Right cardiac atrium (tissue), 5 donors: ENCODE measurements at regions not wholly inside any gene's neighbourhood (a gene's known extent, or its start where the extent isn't known, plus 50 kb on each side); places are given as distances from the start of the nearest gene placed in this dataset.

ENCODE experiments used
- ATAC-seq, 2 donors: fragments of 200-7000 bp; cut with Tn5 transposase; one replicate each; pipeline versions ENCODE4 v1.8.0 to v1.9.1; 2020; ENCODE audit warnings: moderate library complexity in 2 of 2, mild to moderate bottlenecking in 1 of 2
- DNase-seq, 3 donors: peaks; one replicate each; pipeline ENCODE4 v3.0.0-alpha.2; 2020
- H3K27ac ChIP-seq: one replicate; pipeline ENCODE4 v1.5.1; 2013; ENCODE audit warnings: mild to moderate bottlenecking, low read length, control low read depth, moderate library complexity
- H3K27me3 ChIP-seq: one replicate; pipeline ENCODE4 v1.6.1; 2013; ENCODE audit not compliant: control insufficient read depth, insufficient read depth
- H3K4me1 ChIP-seq: one replicate; pipeline ENCODE4 v1.6.1; 2013; ENCODE audit warnings: low read length; ENCODE audit not compliant: control insufficient read depth, insufficient read depth
- H3K4me3 ChIP-seq: one replicate; pipeline ENCODE4 v1.5.1; 2013; ENCODE audit warnings: low read length, control low read depth
- H3K9me3 ChIP-seq: one replicate; pipeline ENCODE4 v1.6.1; 2013; ENCODE audit warnings: low read length; ENCODE audit not compliant: control insufficient read depth
- WGBS: extraction: QIAGEN DNeasy Blood & Tissue Kit; methylation state at CpG from one replicate; pipeline ENCODE4 v1.1.7; 2013; 5-methylcytosine and 5-hydroxymethylcytosine counted together
- intact Hi-C, 4 donors: fragments of 100-400 bp; cut with DNase I; formaldehyde crosslinking; loops; one replicate each; pipeline versions ENCODE4 v1.11.0 to v1.14.0; 2022 to 2023
- donor health status: healthy with polysubstance abuse.
- donor health status: DM: no; HTN: yes; CAD: no.
- donor health status: DM: no; HTN: no; CAD: no.
- donor health status: DM: no; HTN: yes; CAD: no; lungs with severe emphysema.
- donor health status: DM: yes; HTN: yes; CAD: no.

DNA sequence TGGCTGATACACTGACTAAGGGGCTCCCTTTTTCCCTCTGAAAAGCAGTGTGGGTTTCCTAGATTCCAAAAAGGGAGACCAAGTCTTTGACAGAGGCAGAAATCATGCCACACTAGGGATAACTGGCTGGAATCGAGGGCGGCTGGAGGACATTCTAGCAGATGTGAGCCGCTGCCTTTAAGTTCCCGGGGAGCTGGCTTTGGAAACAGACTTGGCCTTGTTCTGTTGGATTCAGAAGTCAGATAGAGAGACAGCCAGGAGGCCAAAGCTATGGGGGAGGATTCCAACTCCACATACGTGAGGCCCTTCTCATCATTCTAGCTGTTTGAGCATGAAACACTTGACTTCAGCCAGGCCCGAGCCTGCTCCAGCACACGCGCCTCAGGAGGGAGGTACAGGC, 109.9 kb upstream of the FOXC1 start:
- intact Hi-C loops = no loop called here
- no peak overlapping the region for H3K27ac ChIP-seq
- WGBS = 61% methylated on average over 8 of the region's 8 CpGs

DNA sequence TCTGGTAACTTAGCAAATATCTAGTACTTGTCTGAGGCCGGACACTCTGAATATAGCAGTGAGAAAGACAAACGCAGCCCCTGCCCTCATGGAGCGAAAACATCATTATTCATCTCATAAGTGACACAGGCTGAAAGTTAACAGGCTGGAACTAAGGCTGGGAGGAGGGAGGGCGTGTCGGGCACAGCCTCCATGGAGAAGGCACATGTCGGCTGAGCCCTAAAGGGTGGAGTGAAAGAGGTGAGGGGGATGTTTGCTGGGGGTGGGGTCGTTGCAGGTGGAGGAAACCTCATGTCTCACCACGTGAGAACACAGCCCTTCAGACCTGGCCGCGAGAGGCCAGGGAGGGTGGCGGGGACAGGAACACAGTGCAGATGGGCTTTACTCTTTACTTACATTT, 108.8 kb upstream of the FOXC1 start:
- H3K4me3 ChIP-seq = no peak overlapping the region
- 83% methylated on average over 11 of the region's 11 CpGs for WGBS
- intact Hi-C loops = no loop called here
- H3K9me3 ChIP-seq = no peaks in the 10 kb centered on the region
- ATAC-seq (no peak), DNase-seq (no peak)
- no peaks in the 10 kb centered on the region for H3K27me3 ChIP-seq
- H3K4me1 ChIP-seq = no peaks in the 10 kb centered on the region
- H3K27ac ChIP-seq = no peak overlapping the region

More for the DNA sequence above, 109.9 kb upstream of the FOXC1 start:
- peak; percentile 37 to 62 for ATAC-seq
- no peaks in the 10 kb centered on the region for H3K4me1 ChIP-seq
- no peaks in the 10 kb centered on the region for H3K27me3 ChIP-seq
- DNase-seq = peak in 2 of 3 donors; percentile 62 to 68
- no peaks in the 10 kb centered on the region for H3K9me3 ChIP-seq
- H3K4me3 ChIP-seq = no peak overlapping the region

DNA sequence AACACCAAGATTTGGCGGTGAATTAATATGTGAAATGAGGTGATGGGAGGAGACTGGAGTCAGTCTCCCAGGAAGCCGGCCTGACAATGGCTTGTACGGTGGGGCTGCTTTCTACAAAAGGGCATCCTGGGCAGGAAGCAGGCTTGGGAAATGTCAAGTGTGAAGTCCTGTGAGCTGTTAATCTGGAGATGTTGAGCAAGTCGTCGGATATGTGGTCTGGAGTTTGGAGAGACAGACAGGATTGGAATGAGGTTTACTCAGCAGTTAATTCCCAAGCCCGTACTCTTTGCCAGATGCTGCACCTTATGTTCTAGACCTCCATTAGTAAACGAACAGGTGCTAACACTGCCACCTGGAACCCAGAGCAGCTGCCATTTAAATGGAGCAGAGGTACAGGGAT, 107.7 kb upstream of the FOXC1 start:
- 58% methylated on average over 7 of the region's 7 CpGs for WGBS
- Histone ChIP-seq H3K9me3 (no peaks in the 10 kb centered on the region), H3K4me1 (no peaks in the 10 kb centered on the region), H3K4me3 (no peak overlapping the region), H3K27ac (no peak overlapping the region), H3K27me3 (no peaks in the 10 kb centered on the region)
- no peak for ATAC-seq
- no peak for DNase-seq
- intact Hi-C loops = no loop called here

DNA sequence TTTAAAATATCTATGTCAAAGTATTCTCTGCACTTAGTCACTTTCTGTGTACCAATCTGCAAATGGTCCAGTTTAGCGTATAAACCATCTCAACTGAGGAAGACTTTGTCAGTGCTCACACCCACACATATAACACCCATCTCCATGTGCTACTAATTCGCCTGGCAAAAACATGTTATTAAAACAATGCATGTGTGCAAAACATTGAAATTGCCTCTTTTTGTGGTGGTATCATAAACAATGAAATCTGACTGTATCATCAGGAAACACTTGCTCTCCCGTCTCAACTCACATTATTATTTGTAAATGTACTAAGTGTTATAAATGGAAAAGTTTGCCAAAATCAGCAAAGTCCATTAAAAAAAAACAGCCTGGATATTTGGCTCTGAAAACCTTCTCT, 105.9 kb upstream of the FOXC1 start:
- Histone ChIP-seq H3K4me3 (no peak overlapping the region), H3K9me3 (no peaks in the 10 kb centered on the region), H3K27ac (no peak overlapping the region), H3K4me1 (no peaks in the 10 kb centered on the region), H3K27me3 (no peaks in the 10 kb centered on the region)
- DNase-seq = no peak
- intact Hi-C loops = no loop called here
- no peak for ATAC-seq
- 29% methylated on average over 3 of the region's 3 CpGs for WGBS

DNA sequence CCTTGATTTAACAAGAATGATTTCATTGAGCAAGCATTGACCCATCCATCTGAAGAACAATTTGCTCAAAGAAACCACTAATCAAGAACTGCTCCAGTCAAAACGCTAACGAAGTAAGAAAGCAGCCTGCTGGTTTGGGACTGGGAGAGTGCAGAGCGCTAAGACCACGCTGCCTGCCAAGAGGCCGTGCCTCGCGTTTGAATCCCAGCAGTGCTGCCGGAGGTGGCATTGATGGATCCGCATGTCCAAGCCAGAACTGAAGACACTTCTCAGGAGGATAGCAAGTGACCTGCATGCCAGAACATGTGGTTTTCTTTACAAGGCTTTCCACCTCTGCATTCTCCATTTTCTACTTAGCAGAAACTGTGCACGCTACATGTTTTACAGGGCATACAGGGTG, 105.2 kb upstream of the FOXC1 start:
- no peaks in the 10 kb centered on the region for H3K4me1 ChIP-seq
- no peak for ATAC-seq
- no peaks in the 10 kb centered on the region for H3K9me3 ChIP-seq
- no peak overlapping the region for H3K4me3 ChIP-seq
- 36% methylated on average over 10 of the region's 10 CpGs for WGBS
- H3K27ac ChIP-seq = no peak overlapping the region
- no peaks in the 10 kb centered on the region for H3K27me3 ChIP-seq
- DNase-seq = peak in 2 of 3 donors; percentile 64 to 72
- intact Hi-C loops = no loop called here

DNA sequence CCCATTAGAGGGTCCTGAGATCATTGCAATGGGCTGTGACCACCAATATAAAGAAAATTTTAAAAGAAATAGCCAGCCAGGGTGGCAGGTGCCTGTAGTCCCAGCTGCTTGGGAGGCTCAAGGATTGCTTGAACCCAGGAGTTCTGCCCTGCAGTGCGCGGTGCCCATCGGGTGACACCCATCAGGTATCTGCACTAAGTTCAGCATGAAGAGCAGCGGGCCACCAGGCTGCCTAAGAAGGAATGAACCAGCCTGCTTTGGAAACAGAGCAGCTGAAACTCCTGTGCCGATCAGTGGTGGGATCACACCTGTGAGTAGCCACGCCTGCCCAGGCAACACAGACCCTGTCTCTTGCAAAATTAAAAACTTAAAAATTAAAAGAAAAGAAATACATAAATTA, 102.5 kb upstream of the FOXC1 start:
- no peaks in the 10 kb centered on the region for H3K4me1 ChIP-seq
- no peak for ATAC-seq
- no peak overlapping the region for H3K4me3 ChIP-seq
- 93% methylated on average over 6 of the region's 6 CpGs for WGBS
- intact Hi-C loops = no loop called here
- H3K9me3 ChIP-seq = no peaks in the 10 kb centered on the region
- H3K27ac ChIP-seq = no peak overlapping the region
- no peaks in the 10 kb centered on the region for H3K27me3 ChIP-seq
- no peak for DNase-seq

DNA sequence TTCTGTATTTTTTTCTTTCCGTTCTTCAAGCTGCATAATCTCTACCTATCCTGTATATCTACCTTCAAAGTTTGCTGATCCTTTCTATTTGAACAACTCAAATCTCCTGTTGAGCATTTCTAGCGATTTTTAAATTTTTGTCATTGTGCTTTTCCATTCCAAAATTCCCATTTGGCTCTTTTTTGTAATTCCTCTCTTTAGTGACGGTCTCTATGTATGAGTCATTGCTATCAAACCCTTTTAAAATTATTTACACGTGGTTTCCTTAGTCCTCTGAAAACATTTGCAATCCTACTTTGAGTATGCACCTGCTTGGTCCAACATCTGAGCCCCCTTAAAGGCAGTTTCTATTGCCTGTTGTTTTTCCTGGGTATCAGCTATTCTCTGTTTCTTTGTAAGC, 100.5 kb upstream of the FOXC1 start:
- 77% methylated on average over 4 of the region's 4 CpGs for WGBS
- H3K27ac ChIP-seq = no peak overlapping the region
- ATAC-seq = no peak
- intact Hi-C loops = no loop called here
- H3K4me1 ChIP-seq = no peaks in the 10 kb centered on the region
- no peak overlapping the region for H3K4me3 ChIP-seq
- no peaks in the 10 kb centered on the region for H3K27me3 ChIP-seq
- no peaks in the 10 kb centered on the region for H3K9me3 ChIP-seq
- DNase-seq = no peak

DNA sequence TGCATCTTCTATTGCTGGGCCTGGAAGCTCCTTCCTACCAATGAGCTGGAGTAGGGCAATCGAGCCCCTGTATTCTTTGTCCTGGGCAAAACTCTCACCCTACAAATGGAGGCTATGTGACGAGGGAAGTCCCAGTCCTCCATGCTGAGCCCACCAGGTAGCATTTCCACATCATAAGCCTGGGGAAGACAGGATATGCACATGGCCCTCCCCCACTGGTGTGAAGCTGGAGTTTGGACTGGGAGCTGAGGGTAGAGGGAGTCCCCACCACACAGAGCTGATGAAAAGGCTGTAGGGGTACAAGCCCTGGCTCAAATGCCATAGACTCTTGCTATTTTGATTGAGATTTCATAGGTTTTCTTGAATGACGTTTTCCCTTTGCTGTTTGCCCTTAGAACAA, 99.5 kb upstream of the FOXC1 start:
- Histone ChIP-seq H3K9me3 (no peaks in the 10 kb centered on the region), H3K4me3 (no peak overlapping the region), H3K27me3 (no peaks in the 10 kb centered on the region), H3K4me1 (no peaks in the 10 kb centered on the region), H3K27ac (no peak overlapping the region)
- intact Hi-C loops = no loop called here
- no peak for ATAC-seq
- no peak for DNase-seq
- WGBS = 74% methylated on average over 3 of the region's 3 CpGs

DNA sequence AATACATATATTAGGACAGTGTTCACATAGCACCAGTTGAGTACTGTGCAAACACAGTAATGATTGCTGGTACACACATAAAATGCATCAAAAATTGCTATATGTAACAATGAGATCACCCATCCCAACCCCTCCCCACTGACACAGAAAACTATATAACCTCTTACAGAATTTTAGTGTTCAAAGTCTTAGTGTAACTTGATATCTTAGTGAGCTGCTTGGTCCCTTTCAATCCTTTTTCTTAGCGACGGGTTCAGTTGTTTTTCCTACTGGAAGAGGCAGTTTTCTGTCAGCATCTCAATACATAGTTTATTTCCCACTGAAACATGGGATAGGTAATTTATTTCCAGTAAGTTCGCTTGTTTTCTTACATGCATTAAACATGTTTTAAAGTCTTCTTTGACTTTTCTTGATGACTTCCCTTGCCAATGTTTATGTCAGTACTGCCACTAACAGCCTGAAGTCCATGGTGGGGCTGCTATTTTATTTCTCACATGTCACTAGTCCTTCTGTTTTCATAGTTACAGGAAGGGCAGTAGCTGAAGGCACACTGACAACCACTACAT, 96.4 kb upstream of the FOXC1 start:
- Histone ChIP-seq H3K4me1 (no peaks in the 10 kb centered on the region), H3K9me3 (no peaks in the 10 kb centered on the region), H3K27ac (no peak overlapping the region), H3K27me3 (no peaks in the 10 kb centered on the region), H3K4me3 (no peak overlapping the region)
- ATAC-seq = no peak
- WGBS = 67% methylated on average over 3 of the region's 3 CpGs
- intact Hi-C loops = no loop called here
- DNase-seq = no peak

DNA sequence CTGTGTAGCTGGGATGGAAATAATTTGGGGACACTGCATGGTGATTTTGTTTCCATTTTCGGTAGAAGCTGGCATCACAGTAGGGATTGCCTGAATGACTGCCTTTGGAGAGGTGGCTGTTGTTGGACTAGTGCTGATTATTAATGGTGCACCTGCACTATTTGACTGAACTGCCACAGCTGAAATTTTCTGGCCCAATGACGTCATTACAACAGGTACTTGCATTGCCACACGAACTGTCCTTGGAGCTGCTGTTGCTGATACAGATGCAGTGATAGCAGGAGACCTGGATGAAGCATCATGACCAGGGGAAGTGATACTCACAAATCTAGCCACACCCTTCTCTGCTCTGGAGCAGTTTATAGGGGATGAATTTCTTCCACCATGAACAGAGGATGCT, 95.6 kb upstream of the FOXC1 start:
- ATAC-seq (no peak), DNase-seq (no peak)
- Histone ChIP-seq H3K4me1 (no peaks in the 10 kb centered on the region), H3K27ac (no peak overlapping the region), H3K9me3 (no peaks in the 10 kb centered on the region), H3K27me3 (no peaks in the 10 kb centered on the region), H3K4me3 (no peak overlapping the region)
- intact Hi-C loops = no loop called here
- 81% methylated on average over 3 of the region's 3 CpGs for WGBS

DNA sequence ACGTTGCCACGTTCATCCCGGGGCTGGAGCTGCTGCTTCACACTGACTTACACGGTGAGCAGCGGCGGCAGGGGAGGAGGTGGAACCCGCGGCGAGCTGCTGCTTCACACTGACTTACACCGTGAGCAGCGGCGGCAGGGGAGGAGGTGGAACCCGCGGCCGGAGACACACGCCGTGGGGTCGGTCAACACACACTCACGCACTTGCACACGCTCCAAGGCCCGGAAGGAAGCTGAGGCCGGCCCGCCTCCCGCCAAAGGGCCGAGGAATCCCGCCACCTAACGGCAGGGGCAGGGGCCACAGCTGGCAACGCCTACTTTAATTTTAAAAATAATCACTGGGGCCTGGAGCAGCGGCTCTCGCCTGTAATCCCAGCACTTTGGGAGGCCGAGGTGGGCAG, 94.4 kb upstream of the FOXC1 start:
- DNase-seq (no peak), ATAC-seq (no peak)
- intact Hi-C loops = no loop called here
- H3K27me3 ChIP-seq = no peaks in the 10 kb centered on the region
- no peak overlapping the region for H3K4me3 ChIP-seq
- no peaks in the 10 kb centered on the region for H3K9me3 ChIP-seq
- 91% methylated on average over 31 of the region's 31 CpGs for WGBS
- no peak overlapping the region for H3K27ac ChIP-seq
- no peaks in the 10 kb centered on the region for H3K4me1 ChIP-seq

DNA sequence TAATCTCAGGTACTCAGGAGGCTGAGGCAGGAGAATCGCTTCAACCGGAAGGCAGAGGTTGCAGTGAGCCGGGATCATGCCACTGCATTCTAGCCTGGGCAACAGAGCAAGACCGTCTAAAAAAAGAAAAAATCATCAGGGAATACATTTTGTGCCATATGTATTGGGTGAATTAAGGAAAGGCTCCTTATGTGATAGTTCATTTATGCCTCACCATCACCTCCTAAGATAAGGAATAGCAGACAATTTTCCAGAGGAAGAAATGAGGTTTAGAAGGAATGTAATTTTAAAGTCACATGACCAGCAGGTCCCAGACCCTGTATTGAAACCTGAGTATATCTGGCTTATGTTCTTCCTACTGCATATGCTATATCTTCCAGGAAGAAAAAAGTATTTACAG, 93.9 kb upstream of the FOXC1 start:
- Histone ChIP-seq H3K4me1 (no peaks in the 10 kb centered on the region), H3K27me3 (no peaks in the 10 kb centered on the region)

More for the DNA sequence above, 93.9 kb upstream of the FOXC1 start:
- no peaks in the 10 kb centered on the region for H3K9me3 ChIP-seq
- DNase-seq (no peak), ATAC-seq (no peak)
- intact Hi-C loops = no loop called here
- no peak overlapping the region for H3K27ac ChIP-seq
- no peak overlapping the region for H3K4me3 ChIP-seq
- WGBS = 99% methylated on average over 4 of the region's 4 CpGs
